WTC11 (cell line): ENCODE measurements at regions not wholly inside any gene's neighbourhood (a gene's known extent, or its start where the extent isn't known, plus 50 kb on each side); places are given as distances from the start of the nearest gene placed in this dataset.

Experiments used
- ATAC-seq: fragments of 200-7000 bp; cut with Tn5 transposase; 2 replicates; pipeline ENCODE4 v1.10.0; 2021; ENCODE audit warnings: mild to moderate bottlenecking, moderate library complexity
- CTCF ChIA-PET: fragments of 300-600 bp; sonication (Branson Sonifier 250); formaldehyde crosslinking; loops from one replicate; lab custom pipeline; 2021; ENCODE audit warnings: antibody characterized with exemption; lab: Charles Lee
- POLR2A ChIA-PET: fragments of 350-600 bp; sonication (Branson Sonifier 250); formaldehyde crosslinking; loops from one replicate; lab custom pipeline; 2021; ENCODE audit warnings: antibody characterized with exemption; lab: Charles Lee
- DNase-seq: peaks from one replicate; pipeline ENCODE4 v3.0.0; 2021; ENCODE audit warnings: low spot score
- H3K27ac Mint-ChIP-seq: 2 replicates; pipeline ENCODE4 v1.8.0; 2021; ENCODE audit warnings: mixed read lengths
- H3K27me3 Mint-ChIP-seq: 2 replicates; pipeline ENCODE4 v1.8.0; 2021; ENCODE audit warnings: low read depth, mild to moderate bottlenecking, moderate library complexity, mixed read lengths
- H3K36me3 Mint-ChIP-seq: 2 replicates; pipeline ENCODE4 v1.8.0; 2021; ENCODE audit warnings: mixed read lengths
- H3K4me1 Mint-ChIP-seq: 2 replicates; pipeline ENCODE4 v1.8.0; 2022; ENCODE audit warnings: mixed read lengths
- H3K4me3 Mint-ChIP-seq: 2 replicates; pipeline ENCODE4 v1.8.0; 2021; ENCODE audit warnings: mild to moderate bottlenecking, moderate library complexity, mixed read lengths
- H3K9me3 Mint-ChIP-seq: 2 replicates; pipeline ENCODE4 v1.8.0; 2021; ENCODE audit warnings: mixed read lengths
- CREB1 ChIP-seq: sonication (generic); formaldehyde crosslinking; IDR thresholded peaks from 2 replicates; pipeline ENCODE4 v1.8.0; 2023; ENCODE audit warnings: mild to moderate bottlenecking, missing genetic modification reagents
- ELF4 ChIP-seq: sonication (generic); formaldehyde crosslinking; IDR thresholded peaks from 2 replicates; pipeline ENCODE4 v1.8.1; 2022; ENCODE audit warnings: low read depth, mild to moderate bottlenecking, moderate library complexity, missing genetic modification reagents
- ETV6 ChIP-seq: sonication (generic); formaldehyde crosslinking; IDR thresholded peaks from 2 replicates; pipeline ENCODE4 v1.8.1; 2022; ENCODE audit warnings: mild to moderate bottlenecking, missing genetic modification reagents
- GRHL2 ChIP-seq: fragments of 250-450 bp; sonication (Bioruptor Pico); IDR thresholded peaks from 2 replicates; pipeline ENCODE4 v1.8.0; 2022; ENCODE audit warnings: mild to moderate bottlenecking, moderate library complexity; ENCODE audit not compliant: insufficient replicate concordance, severe bottlenecking
- GTF2I ChIP-seq: fragments of 250-450 bp; sonication (Bioruptor Pico); conservative IDR thresholded peaks from 2 replicates; pipeline ENCODE4 v1.4.0; 2021; ENCODE audit warnings: mild to moderate bottlenecking
- KAT7 ChIP-seq: sonication (generic); formaldehyde crosslinking; IDR thresholded peaks from 2 replicates; pipeline ENCODE4 v1.8.1; 2023; ENCODE audit warnings: missing genetic modification reagents, mild to moderate bottlenecking, borderline replicate concordance
- MYBL2 ChIP-seq: sonication (generic); formaldehyde crosslinking; IDR thresholded peaks from 2 replicates; pipeline ENCODE4 v1.8.1; 2023; ENCODE audit warnings: mild to moderate bottlenecking, moderate library complexity, missing genetic modification reagents
- NFATC4 ChIP-seq: fragments of 250-450 bp; sonication (Bioruptor Pico); IDR thresholded peaks from 2 replicates; pipeline ENCODE4 v1.9.0; 2021; ENCODE audit warnings: mild to moderate bottlenecking
- NFE2L1 ChIP-seq: sonication (generic); formaldehyde crosslinking; IDR thresholded peaks from 2 replicates; pipeline ENCODE4 v1.8.1; 2023; ENCODE audit warnings: missing genetic modification reagents
- NR2C2 ChIP-seq: sonication (generic); formaldehyde crosslinking; IDR thresholded peaks from 2 replicates; pipeline ENCODE4 v1.8.0; 2022; ENCODE audit warnings: mild to moderate bottlenecking, missing genetic modification reagents
- ZBTB21 ChIP-seq: sonication (generic); formaldehyde crosslinking; IDR thresholded peaks from 2 replicates; pipeline ENCODE4 v1.8.1; 2023; ENCODE audit warnings: mild to moderate bottlenecking, missing genetic modification reagents, borderline replicate concordance
- ZNF138 ChIP-seq: sonication (generic); formaldehyde crosslinking; conservative IDR thresholded peaks from 2 replicates; pipeline ENCODE4 v1.8.1; 2022; ENCODE audit warnings: mild to moderate bottlenecking, moderate library complexity, missing genetic modification reagents
- ZNF423 ChIP-seq: fragments of 250-450 bp; sonication (Bioruptor Pico); IDR thresholded peaks from 2 replicates; pipeline ENCODE4 v2.1.2; 2022; ENCODE audit warnings: mild to moderate bottlenecking, moderate library complexity
- TF ChIP-seq, protein P1 (sequence below): sonication (generic); formaldehyde crosslinking; IDR thresholded peaks from 2 replicates; pipeline ENCODE4 v1.8.1; 2022; ENCODE audit warnings: low read depth, mild to moderate bottlenecking, moderate library complexity, missing genetic modification reagents, borderline replicate concordance
- TF ChIP-seq, protein P2 (sequence below): sonication (generic); formaldehyde crosslinking; IDR thresholded peaks from 2 replicates; pipeline ENCODE4 v1.8.1; 2023; ENCODE audit warnings: mild to moderate bottlenecking, missing genetic modification reagents, moderate library complexity
- TF ChIP-seq, protein P3 (sequence below): fragments of 250-450 bp; sonication (Bioruptor Pico); IDR thresholded peaks from 2 replicates; pipeline ENCODE4 v1.9.0; 2021; ENCODE audit warnings: mild to moderate bottlenecking
- TF ChIP-seq, protein P4 (sequence below): sonication (generic); formaldehyde crosslinking; conservative IDR thresholded peaks from 2 replicates; pipeline ENCODE4 v1.8.1; 2023; ENCODE audit warnings: mild to moderate bottlenecking, low read depth, missing genetic modification reagents, moderate library complexity
- TF ChIP-seq, protein P5 (sequence below): sonication (generic); formaldehyde crosslinking; IDR thresholded peaks from 2 replicates; pipeline ENCODE4 v1.8.0; 2022; ENCODE audit warnings: mild to moderate bottlenecking, missing genetic modification reagents
- TF ChIP-seq, protein P6 (sequence below): fragments of 250-450 bp; sonication (Bioruptor Pico); IDR thresholded peaks from 2 replicates; pipeline ENCODE4 v1.9.0; 2021; ENCODE audit warnings: moderate library complexity, mild to moderate bottlenecking, inconsistent platforms, borderline replicate concordance
- TF ChIP-seq, protein P7 (sequence below): sonication (generic); formaldehyde crosslinking; IDR thresholded peaks from 2 replicates; pipeline ENCODE4 v1.8.1; 2022; ENCODE audit warnings: missing genetic modification reagents, borderline replicate concordance
- TF ChIP-seq, protein P8 (sequence below): fragments of 200-600 bp; IDR thresholded peaks from 2 replicates; pipeline ENCODE4 v1.8.0; 2022; ENCODE audit warnings: antibody characterized with exemption

DNA sequence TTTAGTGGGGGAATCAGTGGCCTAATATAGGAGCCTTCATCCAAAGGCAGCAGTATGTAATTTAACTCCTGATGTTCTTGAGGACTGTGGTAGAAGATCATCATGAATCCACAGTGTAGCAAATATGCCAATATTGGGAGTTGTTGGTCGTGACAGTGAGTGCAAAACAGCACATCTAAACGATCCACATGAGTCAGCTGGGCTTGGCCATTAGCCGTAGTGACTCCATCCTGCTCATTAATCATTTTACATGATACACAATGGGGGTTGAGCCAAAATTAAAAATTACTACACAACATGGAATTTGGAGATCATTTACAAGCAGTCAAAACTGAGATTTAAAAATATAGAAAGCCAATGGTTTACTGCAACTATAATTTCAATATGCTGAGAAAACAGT lies 653.9 kb upstream of the CAMK1G start:
- Mint-ChIP-seq H3K27ac (no peak overlapping the region), H3K27me3 (no peaks in the 10 kb centered on the region), H3K4me3 (no peak overlapping the region), H3K36me3 (no peaks in the 10 kb centered on the region), H3K4me1 (peaks cover 24% of the 10 kb centered on the region), H3K9me3 (peaks cover 9% of the 10 kb centered on the region)
- DNase-seq (no peak), ATAC-seq (no peak)
- ChIA-PET CTCF (no interaction called here), POLR2A (no interaction called here)
- TF ChIP-seq, protein P1, sequence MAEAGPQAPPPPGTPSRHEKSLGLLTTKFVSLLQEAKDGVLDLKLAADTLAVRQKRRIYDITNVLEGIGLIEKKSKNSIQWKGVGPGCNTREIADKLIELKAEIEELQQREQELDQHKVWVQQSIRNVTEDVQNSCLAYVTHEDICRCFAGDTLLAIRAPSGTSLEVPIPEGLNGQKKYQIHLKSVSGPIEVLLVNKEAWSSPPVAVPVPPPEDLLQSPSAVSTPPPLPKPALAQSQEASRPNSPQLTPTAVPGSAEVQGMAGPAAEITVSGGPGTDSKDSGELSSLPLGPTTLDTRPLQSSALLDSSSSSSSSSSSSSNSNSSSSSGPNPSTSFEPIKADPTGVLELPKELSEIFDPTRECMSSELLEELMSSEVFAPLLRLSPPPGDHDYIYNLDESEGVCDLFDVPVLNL: no peak
- TF ChIP-seq ZNF138 (no peak), NR2C2 (CRISPR knock-in tag) (no peak), GTF2I (CRISPR knock-in tag) (no peak), CREB1 (CRISPR knock-in tag) (no peak), MYBL2 (CRISPR knock-in tag) (no peak), KAT7 (CRISPR knock-in tag) (no peak), ZBTB21 (CRISPR knock-in tag) (no peak)
- TF ChIP-seq, protein P2, sequence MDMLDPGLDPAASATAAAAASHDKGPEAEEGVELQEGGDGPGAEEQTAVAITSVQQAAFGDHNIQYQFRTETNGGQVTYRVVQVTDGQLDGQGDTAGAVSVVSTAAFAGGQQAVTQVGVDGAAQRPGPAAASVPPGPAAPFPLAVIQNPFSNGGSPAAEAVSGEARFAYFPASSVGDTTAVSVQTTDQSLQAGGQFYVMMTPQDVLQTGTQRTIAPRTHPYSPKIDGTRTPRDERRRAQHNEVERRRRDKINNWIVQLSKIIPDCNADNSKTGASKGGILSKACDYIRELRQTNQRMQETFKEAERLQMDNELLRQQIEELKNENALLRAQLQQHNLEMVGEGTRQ (CRISPR knock-in tag): no peak
- TF ChIP-seq, protein P3, sequence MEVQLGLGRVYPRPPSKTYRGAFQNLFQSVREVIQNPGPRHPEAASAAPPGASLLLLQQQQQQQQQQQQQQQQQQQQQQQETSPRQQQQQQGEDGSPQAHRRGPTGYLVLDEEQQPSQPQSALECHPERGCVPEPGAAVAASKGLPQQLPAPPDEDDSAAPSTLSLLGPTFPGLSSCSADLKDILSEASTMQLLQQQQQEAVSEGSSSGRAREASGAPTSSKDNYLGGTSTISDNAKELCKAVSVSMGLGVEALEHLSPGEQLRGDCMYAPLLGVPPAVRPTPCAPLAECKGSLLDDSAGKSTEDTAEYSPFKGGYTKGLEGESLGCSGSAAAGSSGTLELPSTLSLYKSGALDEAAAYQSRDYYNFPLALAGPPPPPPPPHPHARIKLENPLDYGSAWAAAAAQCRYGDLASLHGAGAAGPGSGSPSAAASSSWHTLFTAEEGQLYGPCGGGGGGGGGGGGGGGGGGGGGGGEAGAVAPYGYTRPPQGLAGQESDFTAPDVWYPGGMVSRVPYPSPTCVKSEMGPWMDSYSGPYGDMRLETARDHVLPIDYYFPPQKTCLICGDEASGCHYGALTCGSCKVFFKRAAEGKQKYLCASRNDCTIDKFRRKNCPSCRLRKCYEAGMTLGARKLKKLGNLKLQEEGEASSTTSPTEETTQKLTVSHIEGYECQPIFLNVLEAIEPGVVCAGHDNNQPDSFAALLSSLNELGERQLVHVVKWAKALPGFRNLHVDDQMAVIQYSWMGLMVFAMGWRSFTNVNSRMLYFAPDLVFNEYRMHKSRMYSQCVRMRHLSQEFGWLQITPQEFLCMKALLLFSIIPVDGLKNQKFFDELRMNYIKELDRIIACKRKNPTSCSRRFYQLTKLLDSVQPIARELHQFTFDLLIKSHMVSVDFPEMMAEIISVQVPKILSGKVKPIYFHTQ: no peak

DNA sequence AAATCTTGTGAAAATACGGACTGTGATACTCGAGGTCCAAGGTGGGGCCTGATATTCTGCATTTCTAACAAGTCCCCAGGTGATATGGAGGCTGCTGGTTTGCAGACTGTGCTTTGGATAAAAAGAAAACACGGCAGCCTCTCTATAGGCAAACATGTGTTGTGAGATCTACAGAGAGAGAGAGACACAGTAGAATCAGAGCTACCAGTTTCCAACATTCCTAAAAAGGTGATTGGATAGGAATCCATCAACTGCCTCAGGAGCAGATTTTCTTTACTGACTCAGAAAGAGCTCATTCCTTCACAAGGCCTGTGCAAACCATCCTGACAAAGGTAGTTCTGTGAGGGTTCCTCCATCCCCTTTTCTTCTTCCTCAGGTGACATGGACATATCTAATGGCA lies 651.6 kb upstream of the CAMK1G start:
- ATAC-seq: no peak
- CTCF ChIA-PET: interaction anchor here (1.0 kb wide), 1 partner anchor 271 kb away, joined by 3 read pairs; no protein-coding TSS in a partner anchor
- no peaks in the 10 kb centered on the region for H3K36me3 Mint-ChIP-seq

More for the DNA sequence above, 651.6 kb upstream of the CAMK1G start:
- Mint-ChIP-seq H3K4me1 (peaks cover 24% of the 10 kb centered on the region), H3K27me3 (no peaks in the 10 kb centered on the region), H3K4me3 (no peak overlapping the region), H3K27ac (no peak overlapping the region), H3K9me3 (peaks cover 4% of the 10 kb centered on the region)
- POLR2A ChIA-PET: no interaction called here
- no peak for DNase-seq
- TF ChIP-seq, protein P4, sequence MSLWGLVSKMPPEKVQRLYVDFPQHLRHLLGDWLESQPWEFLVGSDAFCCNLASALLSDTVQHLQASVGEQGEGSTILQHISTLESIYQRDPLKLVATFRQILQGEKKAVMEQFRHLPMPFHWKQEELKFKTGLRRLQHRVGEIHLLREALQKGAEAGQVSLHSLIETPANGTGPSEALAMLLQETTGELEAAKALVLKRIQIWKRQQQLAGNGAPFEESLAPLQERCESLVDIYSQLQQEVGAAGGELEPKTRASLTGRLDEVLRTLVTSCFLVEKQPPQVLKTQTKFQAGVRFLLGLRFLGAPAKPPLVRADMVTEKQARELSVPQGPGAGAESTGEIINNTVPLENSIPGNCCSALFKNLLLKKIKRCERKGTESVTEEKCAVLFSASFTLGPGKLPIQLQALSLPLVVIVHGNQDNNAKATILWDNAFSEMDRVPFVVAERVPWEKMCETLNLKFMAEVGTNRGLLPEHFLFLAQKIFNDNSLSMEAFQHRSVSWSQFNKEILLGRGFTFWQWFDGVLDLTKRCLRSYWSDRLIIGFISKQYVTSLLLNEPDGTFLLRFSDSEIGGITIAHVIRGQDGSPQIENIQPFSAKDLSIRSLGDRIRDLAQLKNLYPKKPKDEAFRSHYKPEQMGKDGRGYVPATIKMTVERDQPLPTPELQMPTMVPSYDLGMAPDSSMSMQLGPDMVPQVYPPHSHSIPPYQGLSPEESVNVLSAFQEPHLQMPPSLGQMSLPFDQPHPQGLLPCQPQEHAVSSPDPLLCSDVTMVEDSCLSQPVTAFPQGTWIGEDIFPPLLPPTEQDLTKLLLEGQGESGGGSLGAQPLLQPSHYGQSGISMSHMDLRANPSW: no peak
- TF ChIP-seq, protein P5, sequence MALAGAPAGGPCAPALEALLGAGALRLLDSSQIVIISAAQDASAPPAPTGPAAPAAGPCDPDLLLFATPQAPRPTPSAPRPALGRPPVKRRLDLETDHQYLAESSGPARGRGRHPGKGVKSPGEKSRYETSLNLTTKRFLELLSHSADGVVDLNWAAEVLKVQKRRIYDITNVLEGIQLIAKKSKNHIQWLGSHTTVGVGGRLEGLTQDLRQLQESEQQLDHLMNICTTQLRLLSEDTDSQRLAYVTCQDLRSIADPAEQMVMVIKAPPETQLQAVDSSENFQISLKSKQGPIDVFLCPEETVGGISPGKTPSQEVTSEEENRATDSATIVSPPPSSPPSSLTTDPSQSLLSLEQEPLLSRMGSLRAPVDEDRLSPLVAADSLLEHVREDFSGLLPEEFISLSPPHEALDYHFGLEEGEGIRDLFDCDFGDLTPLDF (CRISPR knock-in tag): no peak
- TF ChIP-seq, protein P6, sequence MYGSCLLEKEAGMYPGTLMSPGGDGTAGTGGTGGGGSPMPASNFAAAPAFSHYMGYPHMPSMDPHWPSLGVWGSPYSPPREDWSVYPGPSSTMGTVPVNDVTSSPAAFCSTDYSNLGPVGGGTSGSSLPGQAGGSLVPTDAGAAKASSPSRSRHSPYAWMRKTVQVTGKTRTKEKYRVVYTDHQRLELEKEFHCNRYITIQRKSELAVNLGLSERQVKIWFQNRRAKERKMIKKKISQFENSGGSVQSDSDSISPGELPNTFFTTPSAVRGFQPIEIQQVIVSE (CRISPR knock-in tag): no peak
- TF ChIP-seq ZNF423 (CRISPR knock-in tag) (no peak), NFE2L1 (CRISPR knock-in tag) (no peak), ELF4 (no peak), GRHL2 (CRISPR knock-in tag) (no peak), ZBTB21 (CRISPR knock-in tag) (no peak), ETV6 (CRISPR knock-in tag) (no peak), NFATC4 (CRISPR knock-in tag) (no peak)
- TF ChIP-seq, protein P7, sequence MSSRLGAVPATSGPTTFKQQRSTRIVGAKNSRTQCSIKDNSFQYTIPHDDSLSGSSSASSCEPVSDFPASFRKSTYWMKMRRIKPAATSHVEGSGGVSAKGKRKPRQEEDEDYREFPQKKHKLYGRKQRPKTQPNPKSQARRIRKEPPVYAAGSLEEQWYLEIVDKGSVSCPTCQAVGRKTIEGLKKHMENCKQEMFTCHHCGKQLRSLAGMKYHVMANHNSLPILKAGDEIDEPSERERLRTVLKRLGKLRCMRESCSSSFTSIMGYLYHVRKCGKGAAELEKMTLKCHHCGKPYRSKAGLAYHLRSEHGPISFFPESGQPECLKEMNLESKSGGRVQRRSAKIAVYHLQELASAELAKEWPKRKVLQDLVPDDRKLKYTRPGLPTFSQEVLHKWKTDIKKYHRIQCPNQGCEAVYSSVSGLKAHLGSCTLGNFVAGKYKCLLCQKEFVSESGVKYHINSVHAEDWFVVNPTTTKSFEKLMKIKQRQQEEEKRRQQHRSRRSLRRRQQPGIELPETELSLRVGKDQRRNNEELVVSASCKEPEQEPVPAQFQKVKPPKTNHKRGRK: no peak
- TF ChIP-seq, protein P8, sequence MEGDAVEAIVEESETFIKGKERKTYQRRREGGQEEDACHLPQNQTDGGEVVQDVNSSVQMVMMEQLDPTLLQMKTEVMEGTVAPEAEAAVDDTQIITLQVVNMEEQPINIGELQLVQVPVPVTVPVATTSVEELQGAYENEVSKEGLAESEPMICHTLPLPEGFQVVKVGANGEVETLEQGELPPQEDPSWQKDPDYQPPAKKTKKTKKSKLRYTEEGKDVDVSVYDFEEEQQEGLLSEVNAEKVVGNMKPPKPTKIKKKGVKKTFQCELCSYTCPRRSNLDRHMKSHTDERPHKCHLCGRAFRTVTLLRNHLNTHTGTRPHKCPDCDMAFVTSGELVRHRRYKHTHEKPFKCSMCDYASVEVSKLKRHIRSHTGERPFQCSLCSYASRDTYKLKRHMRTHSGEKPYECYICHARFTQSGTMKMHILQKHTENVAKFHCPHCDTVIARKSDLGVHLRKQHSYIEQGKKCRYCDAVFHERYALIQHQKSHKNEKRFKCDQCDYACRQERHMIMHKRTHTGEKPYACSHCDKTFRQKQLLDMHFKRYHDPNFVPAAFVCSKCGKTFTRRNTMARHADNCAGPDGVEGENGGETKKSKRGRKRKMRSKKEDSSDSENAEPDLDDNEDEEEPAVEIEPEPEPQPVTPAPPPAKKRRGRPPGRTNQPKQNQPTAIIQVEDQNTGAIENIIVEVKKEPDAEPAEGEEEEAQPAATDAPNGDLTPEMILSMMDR: no peak
